K562 (cell line): ENCODE measurements at regions not wholly inside any gene's neighbourhood (a gene's known extent, or its start where the extent isn't known, plus 50 kb on each side); places are given as distances from the start of the nearest gene placed in this dataset.

ENCODE experiments used
- ATAC-seq: fragments of 200-7000 bp; cut with Tn5 transposase; 3 replicates; pipeline ENCODE4 v1.9.1; 2020; ENCODE audit warnings: moderate library complexity
- BruUV-seq: library from RNA; stranded (reverse); fragments of 400-500 nt; replicated peaks from 2 replicates; lab custom pipeline; 2021; lab: Mats Ljungman, UMichigan
- CTCF ChIA-PET: fragments of 300-600 bp; formaldehyde crosslinking; extraction: SDS; loops from one replicate; lab custom pipeline; 2021; ENCODE audit warnings: low intra/inter-chr PET ratio; lab: Yijun Ruan, JAX
- POLR2A ChIA-PET: fragments of 300-600, 350-650 bp; sonication (Branson Sonifier 250); formaldehyde crosslinking; extraction: SDS; loops from one replicate; lab custom pipeline; 2021; ENCODE audit warnings: antibody characterized with exemption, inconsistent platforms; lab: Yijun Ruan, JAX
- DNase-seq, 4 experiments: peaks; one replicate each; pipeline versions ENCODE4 v3.0.0 to v3.0.0-alpha.2; 2011 to 2018; ENCODE audit warnings: low spot score in 3 of 4, mixed read lengths in 3 of 4; ENCODE audit errors: extremely low read depth in 1 of 4
- FAIRE-seq: peaks from 2 replicates; lab custom pipeline; 2011; peaks lifted over from hg19 to GRCh38; lab: Jason Lieb, UNC
- H2AFZ ChIP-seq: 2 replicates; pipeline ENCODE4 v1.6.0; 2011; ENCODE audit warnings: low read depth, low read length, control low read depth, inconsistent platforms
- H3K27ac ChIP-seq: fragments of 200-600 bp; 3 replicates; pipeline ENCODE4 v1.8.0; 2011; ENCODE audit warnings: low read depth, mild to moderate bottlenecking, control low read depth, inconsistent platforms, low read length, moderate library complexity, mixed read lengths; ENCODE audit errors: extremely low read depth
- H3K27me3 ChIP-seq, 2 experiments: fragments of 300-600 bp in 1 of 2; 2 replicates in 1 of 2; 3 replicates in 1 of 2; pipeline versions ENCODE4 v1.6.0 to v1.8.0; 2011; ENCODE audit warnings: inconsistent platforms in 2 of 2, low read length in 2 of 2, mild to moderate bottlenecking in 1 of 2, mixed read lengths in 1 of 2, moderate library complexity in 1 of 2; ENCODE audit not compliant: control insufficient read depth in 2 of 2, insufficient read depth in 2 of 2
- H3K36me3 ChIP-seq: fragments of 300-600 bp; 3 replicates; pipeline ENCODE4 v1.8.0; 2011; ENCODE audit warnings: mild to moderate bottlenecking, low read length, inconsistent platforms; ENCODE audit not compliant: control insufficient read depth, insufficient read depth
- H3K4me1 ChIP-seq, 2 experiments: fragments of 200-600 bp in 1 of 2; replicated peaks in 1 of 2; 2 replicates in 1 of 2; 3 replicates in 1 of 2; pipeline versions ENCODE4 v1.5.1 to v1.8.0; 2011; ENCODE audit warnings: inconsistent platforms in 2 of 2, low read length in 2 of 2, mild to moderate bottlenecking in 1 of 2, mixed read lengths in 1 of 2, moderate library complexity in 1 of 2; ENCODE audit not compliant: control insufficient read depth in 2 of 2, insufficient read depth in 2 of 2
- H3K4me2 ChIP-seq: 2 replicates; pipeline ENCODE4 v1.6.1; 2011; ENCODE audit warnings: low read length, control low read depth, inconsistent platforms, mixed read lengths; ENCODE audit not compliant: insufficient read depth
- H3K4me3 ChIP-seq: fragments of 200-600 bp; sonication (generic), shearing (Covaris generic); 2 replicates; pipeline ENCODE4 v1.5.1; 2016; ENCODE audit warnings: control low read depth, inconsistent platforms
- H3K79me2 ChIP-seq: fragments of 200-600 bp; 3 replicates; pipeline ENCODE4 v1.8.0; 2011; ENCODE audit warnings: low read length, inconsistent platforms; ENCODE audit not compliant: control insufficient read depth, insufficient read depth
- H3K9ac ChIP-seq, 2 experiments: 2 replicates each; pipeline versions ENCODE4 v1.6.0 to v1.6.1; 2011; ENCODE audit warnings: low read depth in 2 of 2, low read length in 2 of 2, control low read depth in 1 of 2, inconsistent platforms in 1 of 2, mild to moderate bottlenecking in 1 of 2, mixed read lengths in 1 of 2; ENCODE audit not compliant: insufficient read depth in 1 of 2
- H3K9me1 ChIP-seq: one replicate; pipeline ENCODE4 v1.6.0; 2011; ENCODE audit warnings: inconsistent platforms, mild to moderate bottlenecking, low read length, moderate library complexity; ENCODE audit not compliant: control insufficient read depth, insufficient read depth
- H3K9me3 ChIP-seq: replicated peaks from 2 replicates; pipeline ENCODE4 v1.5.1; 2011; ENCODE audit warnings: low read depth, low read length, inconsistent platforms; ENCODE audit not compliant: control insufficient read depth, insufficient read depth
- H4K20me1 ChIP-seq: replicated peaks from 2 replicates; pipeline ENCODE4 v1.6.1; 2011; ENCODE audit warnings: low read length, inconsistent platforms, mixed read lengths; ENCODE audit not compliant: control insufficient read depth, insufficient read depth
- CEBPG ChIP-seq, 3 experiments: fragments of 200-800 bp in 1 of 3; sonication (Bioruptor generic) in 1 of 3; sonication (generic) in 1 of 3; formaldehyde crosslinking in 1 of 3; IDR thresholded peaks in 2 of 3; conservative IDR thresholded peaks in 1 of 3; 2 replicates each; pipeline versions ENCODE4 v1.6.1 to v1.8.0; 2016 to 2022; ENCODE audit warnings: missing compliant biosample characterization in 2 of 3, missing genetic modification characterization in 2 of 3, mild to moderate bottlenecking in 1 of 3, missing genetic modification reagents in 1 of 3
- CHAMP1 ChIP-seq: fragments of 450-650 bp; IDR thresholded peaks from 2 replicates; pipeline ENCODE4 v1.6.1; 2016; ENCODE audit warnings: mild to moderate bottlenecking
- ERF ChIP-seq: fragments of 450-650 bp; formaldehyde crosslinking; IDR thresholded peaks from 2 replicates; pipeline ENCODE4 v1.4.0; 2020; ENCODE audit warnings: mild to moderate bottlenecking, mixed read lengths
- HNRNPH1 ChIP-seq: fragments of 200-400 bp; formaldehyde crosslinking; optimal IDR thresholded peaks from 2 replicates; pipeline ENCODE3; 2017; ENCODE audit warnings: low read depth, mild to moderate bottlenecking, low read length, moderate library complexity
- MAFG ChIP-seq: fragments of 450-650 bp; conservative IDR thresholded peaks from 2 replicates; pipeline ENCODE4 v1.6.1; 2016; ENCODE audit warnings: missing genetic modification characterization, missing compliant biosample characterization
- MXD1 ChIP-seq: fragments of 250-450 bp; sonication (Bioruptor Pico); IDR thresholded peaks from 2 replicates; pipeline ENCODE4 v1.8.0; 2021; ENCODE audit warnings: borderline replicate concordance, mild to moderate bottlenecking, moderate library complexity; ENCODE audit not compliant: poor library complexity, severe bottlenecking
- ZBTB49 ChIP-seq: sonication (generic); formaldehyde crosslinking; IDR thresholded peaks from 2 replicates; pipeline ENCODE4 v1.8.0; 2022; ENCODE audit warnings: missing genetic modification reagents, mild to moderate bottlenecking, borderline replicate concordance
- ZBTB7A ChIP-seq: IDR thresholded peaks from 2 replicates; pipeline ENCODE4 v1.6.1; 2011; ENCODE audit warnings: low read depth, mild to moderate bottlenecking, low read length, moderate library complexity, borderline replicate concordance; ENCODE audit not compliant: control insufficient read depth
- WGBS: fragments of 100-300 bp; shearing (Covaris generic); methylation state at CpG from one replicate; pipeline ENCODE4 v1.1.6; 2016; ENCODE audit warnings: low coverage, mixed read lengths; ENCODE audit not compliant: insufficient coverage; ENCODE audit errors: missing lambda C conversion rate; 5-methylcytosine and 5-hydroxymethylcytosine counted together
- in situ Hi-C: fragments of 300-500 bp; cut with MboI; formaldehyde crosslinking; loops from 4 replicates; pipeline ENCODE4 v1.15.0; 2018; ENCODE audit warnings: inconsistent platforms, mixed read lengths
- intact Hi-C: fragments of 100-400 bp; cut with micrococcal nuclease; formaldehyde crosslinking; loops from 2 replicates; pipeline ENCODE4 v1.14.2; 2022

GRCh38 chr5:111574311-111574710 is 62.0 kb upstream of the STARD4 start:
- H3K9me1 ChIP-seq = no peaks in the 10 kb centered on the region
- ChIA-PET POLR2A (no interaction called here), CTCF (no interaction called here)
- H3K9me3 ChIP-seq = no peaks in the 10 kb centered on the region
- H3K79me2 ChIP-seq = no peaks in the 10 kb centered on the region
- H3K36me3 ChIP-seq = no peaks in the 10 kb centered on the region
- no peak overlapping the region for H3K4me2 ChIP-seq
- no peak overlapping the region for H3K4me3 ChIP-seq
- H3K27me3 ChIP-seq = no peaks in the 10 kb centered on the region
- H3K4me1 ChIP-seq = no peaks in the 10 kb centered on the region
- BruUV-seq = no TSS peak
- FAIRE-seq (no peak), DNase-seq (no peak), ATAC-seq (no peak)
- no peak overlapping the region for H3K27ac ChIP-seq
- H3K9ac ChIP-seq = no peak overlapping the region
- no peak for TF ChIP-seq HNRNPH1
- no peak for TF ChIP-seq MAFG (tag)
- no peak for TF ChIP-seq ERF (CRISPR knock-in tag)
- TF ChIP-seq ZBTB49 (CRISPR knock-in tag) = no peak
- no peak for TF ChIP-seq CHAMP1
- no peak for TF ChIP-seq ZBTB7A
- TF ChIP-seq CEBPG (CRISPR knock-in tag; IDR thresholded peaks at IDR 0.05) = no peak
- no peak for TF ChIP-seq CEBPG (tag; conservative IDR thresholded peaks at IDR 0.05 in 1 of 2, IDR thresholded peaks at IDR 0.05 in 1 of 2)
- no peak for TF ChIP-seq MXD1 (CRISPR knock-in tag)
- 0% methylated on average over 2 of the region's 2 CpGs for WGBS
- intact Hi-C loops (no loop called here), in situ Hi-C loops (no loop called here)
- no peak overlapping the region for H2AFZ ChIP-seq
- H4K20me1 ChIP-seq = no peaks in the 10 kb centered on the region
